GM18861 (cell line): ENCODE measurements at regions not wholly inside any gene's neighbourhood (a gene's known extent, or its start where the extent isn't known, plus 50 kb on each side); places are given as distances from the start of the nearest gene placed in this dataset.

Source experiments
- ATAC-seq: cut with Tn5 transposase; IDR thresholded peaks from one replicate; pipeline ENCODE4 v1.9.1; 2021; ENCODE audit not compliant: unreplicated experiment

- no peak for ATAC-seq
Measured at GRCh38 chr6:93575495-93576267, 156.3 kb upstream of the EPHA7 start.

- no peak for ATAC-seq
Measured at GRCh38 chr6:93574299-93574698, 154.9 kb upstream of the EPHA7 start.

- ATAC-seq, result no peak
Measured at GRCh38 chr6:93571346-93571745, 152.0 kb upstream of the EPHA7 start.

- ATAC-seq, result no peak
Measured at GRCh38 chr6:93568169-93568568, 148.8 kb upstream of the EPHA7 start.

- no peak for ATAC-seq
Measured at GRCh38 chr6:93567164-93567563, 147.8 kb upstream of the EPHA7 start.

- no peak for ATAC-seq
Measured at GRCh38 chr6:93566285-93566684, 146.9 kb upstream of the EPHA7 start.

GRCh38 chr6:93562582-93562981, 143.2 kb upstream of the EPHA7 start:
- ATAC-seq, result no peak

GRCh38 chr6:93555292-93555691, 135.9 kb upstream of the EPHA7 start:
- no peak for ATAC-seq

- ATAC-seq, result no peak
Measured at GRCh38 chr6:93554018-93554417, 134.7 kb upstream of the EPHA7 start.

GRCh38 chr6:93550551-93551276, 131.4 kb upstream of the EPHA7 start:
- no peak for ATAC-seq

- no peak for ATAC-seq
Measured at GRCh38 chr6:93549868-93550267, 130.5 kb upstream of the EPHA7 start.

- ATAC-seq, result no peak
Measured at GRCh38 chr6:93524671-93525451, 105.5 kb upstream of the EPHA7 start.

- no peak for ATAC-seq
Measured at GRCh38 chr6:93523365-93523764, 104.0 kb upstream of the EPHA7 start.

GRCh38 chr6:93516441-93516840, 97.1 kb upstream of the EPHA7 start:
- no peak for ATAC-seq

- no peak for ATAC-seq
Measured at GRCh38 chr6:93515736-93516135, 96.4 kb upstream of the EPHA7 start.

- no peak for ATAC-seq
Measured at GRCh38 chr6:93498713-93499112, 79.4 kb upstream of the EPHA7 start.

GRCh38 chr6:93496548-93496947, 77.2 kb upstream of the EPHA7 start:
- ATAC-seq, result no peak

GRCh38 chr6:93494057-93494456, 74.7 kb upstream of the EPHA7 start:
- no peak for ATAC-seq

GRCh38 chr6:93474733-93475179, 55.4 kb upstream of the EPHA7 start:
- ATAC-seq, result no peak

GRCh38 chr6:93471281-93471680, 51.9 kb upstream of the EPHA7 start:
- ATAC-seq, result no peak
